CD4-positive, alpha-beta T cell treated with Interleukin-6 for 4 hours (primary cell): ENCODE measurements at regions not wholly inside any gene's neighbourhood (a gene's known extent, or its start where the extent isn't known, plus 50 kb on each side); places are given as distances from the start of the nearest gene placed in this dataset.
"Not testable (repeated sequence)": the region's sequence is repeated elsewhere in the genome, so short reads cannot be mapped to it uniquely, and the experiment has no call there.

Experiments
- DNase-seq: peaks from one replicate; pipeline ENCODE4 v3.0.0-alpha.2; 2020; ENCODE audit warnings: mixed read lengths

- no peak for DNase-seq
Measured at GRCh38 chr5:21603796-21604195, 1249.3 kb downstream of the CDH12 start.

GRCh38 chr5:21594566-21594965 lies 1258.6 kb downstream of the CDH12 start:
- no peak for DNase-seq

- no peak for DNase-seq
Measured at GRCh38 chr5:21593261-21593660, 1259.9 kb downstream of the CDH12 start.

GRCh38 chr5:21581508-21581907 lies 1271.6 kb downstream of the CDH12 start:
- no peak for DNase-seq

GRCh38 chr5:21574961-21575360 lies 1278.2 kb downstream of the CDH12 start:
- DNase-seq, result no peak

GRCh38 chr5:21574438-21574837 lies 1278.7 kb downstream of the CDH12 start:
- DNase-seq, result no peak

GRCh38 chr5:21573416-21574314 lies 1279.5 kb downstream of the CDH12 start:
- no peak for DNase-seq

GRCh38 chr5:21571196-21571595 lies 1281.9 kb downstream of the CDH12 start:
- DNase-seq, result not testable (repeated sequence)

GRCh38 chr5:21559109-21559508 lies 1294.0 kb downstream of the CDH12 start:
- DNase-seq, result not testable (repeated sequence)

- not testable (repeated sequence) for DNase-seq
Measured at GRCh38 chr5:21552263-21552662, 1300.9 kb downstream of the CDH12 start.

GRCh38 chr5:21550916-21551315 lies 1302.2 kb downstream of the CDH12 start:
- not testable (repeated sequence) for DNase-seq

- not testable (repeated sequence) for DNase-seq
Measured at GRCh38 chr5:21547656-21548055, 1305.5 kb downstream of the CDH12 start.

- DNase-seq, result not testable (repeated sequence)
Measured at GRCh38 chr5:21535114-21535513, 1318.0 kb downstream of the CDH12 start.

- not testable (repeated sequence) for DNase-seq
Measured at GRCh38 chr5:21521157-21521556, 1332.0 kb downstream of the CDH12 start.

GRCh38 chr5:21496926-21497325 lies 1356.2 kb downstream of the CDH12 start:
- not testable (repeated sequence) for DNase-seq

- DNase-seq, result not testable (repeated sequence)
Measured at GRCh38 chr5:21496056-21496455, 1357.1 kb downstream of the CDH12 start.

- not testable (repeated sequence) for DNase-seq
Measured at GRCh38 chr5:21495235-21495634, 1357.9 kb downstream of the CDH12 start.

- not testable (repeated sequence) for DNase-seq
Measured at GRCh38 chr5:21494033-21494432, 1359.1 kb downstream of the CDH12 start.

- not testable (repeated sequence) for DNase-seq
Measured at GRCh38 chr5:21491182-21491581, 1362.0 kb downstream of the CDH12 start.

GRCh38 chr5:21488828-21489227 lies 1364.3 kb downstream of the CDH12 start:
- DNase-seq, result not testable (repeated sequence)

- peak; percentile 2 for DNase-seq
Measured at GRCh38 chr5:21485458-21486000, 1367.6 kb downstream of the CDH12 start.

- not testable (repeated sequence) for DNase-seq
Measured at GRCh38 chr5:21484498-21484889, 1368.7 kb downstream of the CDH12 start.

GRCh38 chr5:21483790-21484497 lies 1369.2 kb downstream of the CDH12 start:
- not testable (repeated sequence) for DNase-seq
